HepG2 (cell line): ENCODE measurements at regions not wholly inside any gene's neighbourhood (a gene's known extent, or its start where the extent isn't known, plus 50 kb on each side); places are given as distances from the start of the nearest gene placed in this dataset.

Source experiments
- ATAC-seq: fragments of 200-7000 bp; cut with Tn5 transposase; 3 replicates; pipeline ENCODE4 v1.9.1; 2020; ENCODE audit warnings: mild to moderate bottlenecking, moderate library complexity
- BruUV-seq: library from RNA; stranded (reverse); fragments of 400-500 nt; replicated peaks from 2 replicates; lab custom pipeline; 2021; lab: Mats Ljungman, UMichigan
- CTCF ChIA-PET: fragments of 300-600 bp; formaldehyde crosslinking; extraction: SDS; loops from one replicate; lab custom pipeline; 2021; ENCODE audit warnings: low total read pairs, inconsistent platforms, low intra/inter-chr PET ratio; lab: Yijun Ruan, JAX
- POLR2A ChIA-PET: fragments of 350-600 bp; sonication (Branson Sonifier 250); formaldehyde crosslinking; loops from one replicate; lab custom pipeline; 2020; ENCODE audit warnings: antibody characterized with exemption, inconsistent platforms; lab: Yijun Ruan, JAX
- DNase-seq: peaks from one replicate; pipeline ENCODE4 v3.0.0-alpha.2; 2015; ENCODE audit warnings: low spot score
- FAIRE-seq: peaks from 3 replicates; lab custom pipeline; 2011; peaks lifted over from hg19 to GRCh38; lab: Jason Lieb, UNC
- H2AFZ ChIP-seq: one replicate; pipeline ENCODE4 v1.6.1; 2011; ENCODE audit warnings: low read length, inconsistent platforms
- H3K27ac ChIP-seq: fragments of 300-600 bp; 3 replicates; pipeline ENCODE4 v1.8.0; 2011; ENCODE audit warnings: mixed run types, mild to moderate bottlenecking, mixed read lengths, low read length, inconsistent platforms; ENCODE audit not compliant: insufficient read depth; ENCODE audit errors: extremely low read length
- H3K27me3 ChIP-seq, 2 experiments: fragments of 200-600 bp in 1 of 2; 2 replicates in 1 of 2; 3 replicates in 1 of 2; pipeline versions ENCODE4 v1.6.0 to v1.8.0; 2011; ENCODE audit warnings: low read length in 2 of 2, mild to moderate bottlenecking in 2 of 2, moderate library complexity in 2 of 2, inconsistent platforms in 1 of 2; ENCODE audit not compliant: insufficient read depth in 2 of 2, control insufficient read depth in 1 of 2
- H3K36me3 ChIP-seq, 2 experiments: fragments of 200-600 bp in 1 of 2; replicated peaks in 1 of 2; 2 replicates in 1 of 2; 3 replicates in 1 of 2; pipeline versions ENCODE4 v1.5.1 to v1.8.0; 2011; ENCODE audit warnings: low read length in 2 of 2, inconsistent platforms in 1 of 2; ENCODE audit not compliant: insufficient read depth in 2 of 2, control insufficient read depth in 1 of 2
- H3K4me1 ChIP-seq: 2 replicates; pipeline ENCODE4 v1.5.1; 2012; ENCODE audit warnings: low read length, inconsistent platforms; ENCODE audit not compliant: insufficient read depth
- H3K4me2 ChIP-seq: 2 replicates; pipeline ENCODE4 v1.6.0; 2011; ENCODE audit warnings: low read depth, low read length, inconsistent platforms
- H3K4me3 ChIP-seq, 3 experiments: fragments of 200-600 bp in 1 of 3; sonication (generic), shearing (Covaris generic) in 1 of 3; replicated peaks in 1 of 3; 2 replicates each; pipeline ENCODE4 v1.5.1; 2011 to 2016; ENCODE audit warnings: low read length in 3 of 3, inconsistent platforms in 2 of 3, low read depth in 2 of 3, mild to moderate bottlenecking in 2 of 3, control low read depth in 1 of 3, mixed read lengths in 1 of 3; ENCODE audit not compliant: insufficient read depth in 1 of 3
- H3K79me2 ChIP-seq: one replicate; pipeline ENCODE4 v1.6.1; 2011; ENCODE audit warnings: low read length, inconsistent platforms; ENCODE audit not compliant: insufficient read depth
- H3K9ac ChIP-seq: 2 replicates; pipeline ENCODE4 v1.6.0; 2011; ENCODE audit warnings: mild to moderate bottlenecking, low read depth, low read length, inconsistent platforms; ENCODE audit not compliant: insufficient read depth
- H3K9me3 ChIP-seq: 2 replicates; pipeline ENCODE4 v1.5.1; 2012; ENCODE audit warnings: mild to moderate bottlenecking, low read length
- H4K20me1 ChIP-seq: 2 replicates; pipeline ENCODE4 v1.6.0; 2011; ENCODE audit warnings: inconsistent platforms, mild to moderate bottlenecking, low read length, moderate library complexity; ENCODE audit not compliant: insufficient read depth
- KLF16 ChIP-seq, 2 experiments: sonication (generic) in 1 of 2; formaldehyde crosslinking in 1 of 2; IDR thresholded peaks; 2 replicates each; pipeline versions ENCODE4 v1.6.1 to v1.8.0; 2016 to 2023; ENCODE audit warnings: missing genetic modification reagents in 2 of 2, missing compliant biosample characterization in 1 of 2
- PRPF4 ChIP-seq: fragments of 200-400 bp; formaldehyde crosslinking; IDR thresholded peaks from 2 replicates; pipeline ENCODE4 v1.6.1; 2016; ENCODE audit warnings: low read length, low read depth; ENCODE audit not compliant: poor library complexity, severe bottlenecking
- ZNF550 ChIP-seq: sonication (generic); formaldehyde crosslinking; IDR thresholded peaks from 2 replicates; pipeline ENCODE4 v1.4.0; 2020; ENCODE audit warnings: mild to moderate bottlenecking, missing genetic modification reagents, borderline replicate concordance
- ZNF747 ChIP-seq: sonication (generic); formaldehyde crosslinking; IDR thresholded peaks from 2 replicates; pipeline ENCODE4 v1.8.1; 2023; ENCODE audit warnings: missing genetic modification reagents, mild to moderate bottlenecking, borderline replicate concordance
- ZNF83 ChIP-seq: sonication (generic); formaldehyde crosslinking; IDR thresholded peaks from 2 replicates; pipeline ENCODE4 v1.4.0; 2020; ENCODE audit warnings: missing genetic modification reagents, mild to moderate bottlenecking, borderline replicate concordance
- WGBS: methylation state at CpG from one replicate; pipeline ENCODE4 v1.1.6; 2017; ENCODE audit warnings: low lambda C conversion rate; 5-methylcytosine and 5-hydroxymethylcytosine counted together
- in situ Hi-C: cut with HindIII; loops from 2 replicates; pipeline ENCODE4 v1.10.0; 2017; ENCODE audit warnings: low pct_unique_long_range_greater_than_20kb; ENCODE audit not compliant: extremely low pct_ligation_motif_present
- intact Hi-C: fragments of 100-400 bp; cut with micrococcal nuclease; formaldehyde crosslinking; loops from one replicate; pipeline ENCODE4 v1.10.0; 2022; ENCODE audit not compliant: unreplicated experiment
- TF ChIP-seq, protein P1 (sequence below), 2 experiments: fragments of 450-650 bp in 1 of 2; sonication (generic) in 1 of 2; formaldehyde crosslinking in 1 of 2; IDR thresholded peaks; 2 replicates each; pipeline versions ENCODE4 v1.6.1 to v1.8.0; 2016 to 2022; ENCODE audit warnings: antibody characterized with exemption in 1 of 2, mild to moderate bottlenecking in 1 of 2, missing genetic modification reagents in 1 of 2
- TF ChIP-seq, protein P2 (sequence below): sonication (generic); formaldehyde crosslinking; IDR thresholded peaks from 2 replicates; pipeline ENCODE4 v1.5.0; 2020; ENCODE audit warnings: missing genetic modification reagents
- TF ChIP-seq, protein P3 (sequence below): sonication (generic); formaldehyde crosslinking; IDR thresholded peaks from 2 replicates; pipeline ENCODE4 v1.9.0; 2021; ENCODE audit warnings: missing genetic modification reagents, borderline replicate concordance
- TF ChIP-seq, protein P4 (sequence below): sonication (generic); formaldehyde crosslinking; IDR thresholded peaks from 2 replicates; pipeline ENCODE4 v1.5.1; 2020; ENCODE audit warnings: missing genetic modification reagents, mild to moderate bottlenecking, borderline replicate concordance

DNA sequence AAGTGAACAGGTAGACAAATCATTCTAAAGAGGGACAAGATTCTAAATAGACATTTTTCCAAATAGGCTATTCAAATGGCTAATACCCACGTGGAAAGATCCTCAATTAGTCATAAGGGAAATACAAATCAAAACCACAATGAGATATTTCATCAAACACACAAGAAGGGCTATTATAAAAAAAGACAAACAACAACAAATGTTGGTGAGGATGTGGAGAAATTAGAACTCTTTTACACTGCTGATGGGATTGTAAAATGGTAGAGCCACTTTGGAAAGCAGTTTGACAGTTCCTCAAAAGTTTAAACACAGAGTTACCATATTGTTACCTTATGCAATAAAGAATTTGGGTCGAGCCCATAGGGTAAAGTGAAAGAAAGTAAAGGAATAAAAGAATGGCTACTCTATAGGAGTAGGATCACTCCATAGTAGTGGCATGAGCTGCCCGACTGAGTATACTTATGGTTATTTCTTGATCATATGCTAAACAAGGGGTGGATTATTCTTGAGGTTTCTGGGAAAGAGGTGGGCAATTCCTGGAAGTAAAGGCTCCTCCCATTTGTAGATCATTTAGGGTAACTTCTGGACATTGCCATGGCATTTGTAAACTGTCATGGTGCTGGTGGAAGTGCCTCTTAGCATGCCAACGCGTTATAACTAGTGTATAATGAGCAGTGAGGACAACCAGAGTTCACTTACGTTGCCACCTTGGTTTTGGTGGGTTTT is 58.9 kb upstream of the FAM9C start:
- FAIRE-seq (no peak), ATAC-seq (no peak), DNase-seq (no peak)
- 23% methylated on average over 3 of the region's 6 CpGs for WGBS
- POLR2A ChIA-PET: no interaction called here
- CTCF ChIA-PET: no interaction called here
- Histone ChIP-seq H3K4me3 (no peak overlapping the region), H3K36me3 (no peaks in the 10 kb centered on the region), H4K20me1 (no peaks in the 10 kb centered on the region), H3K27me3 (no peaks in the 10 kb centered on the region), H3K4me1 (no peaks in the 10 kb centered on the region), H3K9ac (no peak overlapping the region), H3K27ac (no peak overlapping the region), H3K4me2 (no peak overlapping the region), H3K9me3 (no peaks in the 10 kb centered on the region), H3K79me2 (no peaks in the 10 kb centered on the region), H2AFZ (no peak overlapping the region)
- no TSS peak for BruUV-seq
- in situ Hi-C loops: no loop called here
- intact Hi-C loops: no loop called here
- TF ChIP-seq ZNF550 (CRISPR knock-in tag) (no peak), PRPF4 (no peak), ZNF747 (no peak), KLF16 (CRISPR knock-in tag; IDR thresholded peaks at IDR 0.05) (no peak), ZNF83 (CRISPR knock-in tag) (no peak)
- TF ChIP-seq, protein P1, sequence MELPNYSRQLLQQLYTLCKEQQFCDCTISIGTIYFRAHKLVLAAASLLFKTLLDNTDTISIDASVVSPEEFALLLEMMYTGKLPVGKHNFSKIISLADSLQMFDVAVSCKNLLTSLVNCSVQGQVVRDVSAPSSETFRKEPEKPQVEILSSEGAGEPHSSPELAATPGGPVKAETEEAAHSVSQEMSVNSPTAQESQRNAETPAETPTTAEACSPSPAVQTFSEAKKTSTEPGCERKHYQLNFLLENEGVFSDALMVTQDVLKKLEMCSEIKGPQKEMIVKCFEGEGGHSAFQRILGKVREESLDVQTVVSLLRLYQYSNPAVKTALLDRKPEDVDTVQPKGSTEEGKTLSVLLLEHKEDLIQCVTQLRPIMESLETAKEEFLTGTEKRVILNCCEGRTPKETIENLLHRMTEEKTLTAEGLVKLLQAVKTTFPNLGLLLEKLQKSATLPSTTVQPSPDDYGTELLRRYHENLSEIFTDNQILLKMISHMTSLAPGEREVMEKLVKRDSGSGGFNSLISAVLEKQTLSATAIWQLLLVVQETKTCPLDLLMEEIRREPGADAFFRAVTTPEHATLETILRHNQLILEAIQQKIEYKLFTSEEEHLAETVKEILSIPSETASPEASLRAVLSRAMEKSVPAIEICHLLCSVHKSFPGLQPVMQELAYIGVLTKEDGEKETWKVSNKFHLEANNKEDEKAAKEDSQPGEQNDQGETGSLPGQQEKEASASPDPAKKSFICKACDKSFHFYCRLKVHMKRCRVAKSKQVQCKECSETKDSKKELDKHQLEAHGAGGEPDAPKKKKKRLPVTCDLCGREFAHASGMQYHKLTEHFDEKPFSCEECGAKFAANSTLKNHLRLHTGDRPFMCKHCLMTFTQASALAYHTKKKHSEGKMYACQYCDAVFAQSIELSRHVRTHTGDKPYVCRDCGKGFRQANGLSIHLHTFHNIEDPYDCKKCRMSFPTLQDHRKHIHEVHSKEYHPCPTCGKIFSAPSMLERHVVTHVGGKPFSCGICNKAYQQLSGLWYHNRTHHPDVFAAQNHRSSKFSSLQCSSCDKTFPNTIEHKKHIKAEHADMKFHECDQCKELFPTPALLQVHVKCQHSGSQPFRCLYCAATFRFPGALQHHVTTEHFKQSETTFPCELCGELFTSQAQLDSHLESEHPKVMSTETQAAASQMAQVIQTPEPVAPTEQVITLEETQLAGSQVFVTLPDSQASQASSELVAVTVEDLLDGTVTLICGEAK (IDR thresholded peaks at IDR 0.05): no peak
- TF ChIP-seq, protein P1 (CRISPR knock-in tag; IDR thresholded peaks at IDR 0.05): no peak
- TF ChIP-seq, protein P2, sequence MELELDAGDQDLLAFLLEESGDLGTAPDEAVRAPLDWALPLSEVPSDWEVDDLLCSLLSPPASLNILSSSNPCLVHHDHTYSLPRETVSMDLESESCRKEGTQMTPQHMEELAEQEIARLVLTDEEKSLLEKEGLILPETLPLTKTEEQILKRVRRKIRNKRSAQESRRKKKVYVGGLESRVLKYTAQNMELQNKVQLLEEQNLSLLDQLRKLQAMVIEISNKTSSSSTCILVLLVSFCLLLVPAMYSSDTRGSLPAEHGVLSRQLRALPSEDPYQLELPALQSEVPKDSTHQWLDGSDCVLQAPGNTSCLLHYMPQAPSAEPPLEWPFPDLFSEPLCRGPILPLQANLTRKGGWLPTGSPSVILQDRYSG (CRISPR knock-in tag): no peak
- TF ChIP-seq, protein P3, sequence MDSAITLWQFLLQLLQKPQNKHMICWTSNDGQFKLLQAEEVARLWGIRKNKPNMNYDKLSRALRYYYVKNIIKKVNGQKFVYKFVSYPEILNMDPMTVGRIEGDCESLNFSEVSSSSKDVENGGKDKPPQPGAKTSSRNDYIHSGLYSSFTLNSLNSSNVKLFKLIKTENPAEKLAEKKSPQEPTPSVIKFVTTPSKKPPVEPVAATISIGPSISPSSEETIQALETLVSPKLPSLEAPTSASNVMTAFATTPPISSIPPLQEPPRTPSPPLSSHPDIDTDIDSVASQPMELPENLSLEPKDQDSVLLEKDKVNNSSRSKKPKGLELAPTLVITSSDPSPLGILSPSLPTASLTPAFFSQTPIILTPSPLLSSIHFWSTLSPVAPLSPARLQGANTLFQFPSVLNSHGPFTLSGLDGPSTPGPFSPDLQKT (CRISPR knock-in tag): no peak
- TF ChIP-seq, protein P4, sequence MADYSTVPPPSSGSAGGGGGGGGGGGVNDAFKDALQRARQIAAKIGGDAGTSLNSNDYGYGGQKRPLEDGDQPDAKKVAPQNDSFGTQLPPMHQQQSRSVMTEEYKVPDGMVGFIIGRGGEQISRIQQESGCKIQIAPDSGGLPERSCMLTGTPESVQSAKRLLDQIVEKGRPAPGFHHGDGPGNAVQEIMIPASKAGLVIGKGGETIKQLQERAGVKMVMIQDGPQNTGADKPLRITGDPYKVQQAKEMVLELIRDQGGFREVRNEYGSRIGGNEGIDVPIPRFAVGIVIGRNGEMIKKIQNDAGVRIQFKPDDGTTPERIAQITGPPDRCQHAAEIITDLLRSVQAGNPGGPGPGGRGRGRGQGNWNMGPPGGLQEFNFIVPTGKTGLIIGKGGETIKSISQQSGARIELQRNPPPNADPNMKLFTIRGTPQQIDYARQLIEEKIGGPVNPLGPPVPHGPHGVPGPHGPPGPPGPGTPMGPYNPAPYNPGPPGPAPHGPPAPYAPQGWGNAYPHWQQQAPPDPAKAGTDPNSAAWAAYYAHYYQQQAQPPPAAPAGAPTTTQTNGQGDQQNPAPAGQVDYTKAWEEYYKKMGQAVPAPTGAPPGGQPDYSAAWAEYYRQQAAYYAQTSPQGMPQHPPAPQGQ (CRISPR knock-in tag): no peak
